ENCODE measurements at regions not wholly inside any gene's neighbourhood (a gene's known extent, or its start where the extent isn't known, plus 50 kb on each side); places are given as distances from the start of the nearest gene placed in this dataset.

GRCh38 chr4:46684041-46684440 is 225.0 kb downstream of the COX7B2 start:
- no peak for DNase-seq (ENCODE audit: low spot score)

DNA sequence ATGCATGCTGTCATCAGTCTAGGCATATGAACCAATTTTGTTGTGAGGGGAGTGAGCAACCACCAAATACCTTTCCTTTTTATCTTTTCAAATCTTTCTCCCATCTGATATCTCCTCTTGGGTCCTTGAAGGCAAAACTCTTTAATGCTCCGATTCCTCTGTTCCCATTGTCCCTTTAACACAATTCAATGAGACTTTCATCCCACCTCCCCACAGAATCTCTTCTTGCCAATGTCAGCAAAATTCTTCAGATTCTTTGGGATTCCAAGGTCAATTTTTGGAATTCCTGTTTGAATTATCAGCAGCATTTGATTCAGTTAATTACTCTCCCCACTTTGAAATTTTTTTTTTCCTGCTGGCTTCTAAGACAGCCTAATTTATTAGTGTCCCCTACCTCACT is 232.7 kb downstream of the COX7B2 start:
- DNase-seq (ENCODE audit: low spot score), result no peak

GRCh38 chr4:46674326-46674725 is 234.7 kb downstream of the COX7B2 start:
- DNase-seq (ENCODE audit: low spot score), result no peak

DNA sequence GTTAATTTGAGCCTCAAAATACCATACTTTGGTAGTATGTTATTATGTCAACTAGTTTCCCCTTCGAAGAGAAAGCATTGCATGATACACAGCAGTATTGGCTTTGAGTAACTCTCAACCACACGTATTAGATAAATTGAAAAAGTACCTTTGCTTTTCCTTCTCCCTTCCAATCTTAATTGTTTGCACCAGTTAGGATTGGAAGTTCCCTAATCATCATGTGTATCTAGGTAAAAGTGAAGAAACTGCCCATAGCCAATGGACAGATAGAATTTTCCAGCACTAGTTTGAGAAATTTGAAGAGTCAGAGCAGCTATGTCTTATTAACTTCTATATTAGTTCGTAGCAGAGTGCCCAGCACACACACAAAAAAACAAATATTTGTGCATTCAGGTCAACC is 241.3 kb downstream of the COX7B2 start:
- DNase-seq (ENCODE audit: low spot score), result no peak

DNA sequence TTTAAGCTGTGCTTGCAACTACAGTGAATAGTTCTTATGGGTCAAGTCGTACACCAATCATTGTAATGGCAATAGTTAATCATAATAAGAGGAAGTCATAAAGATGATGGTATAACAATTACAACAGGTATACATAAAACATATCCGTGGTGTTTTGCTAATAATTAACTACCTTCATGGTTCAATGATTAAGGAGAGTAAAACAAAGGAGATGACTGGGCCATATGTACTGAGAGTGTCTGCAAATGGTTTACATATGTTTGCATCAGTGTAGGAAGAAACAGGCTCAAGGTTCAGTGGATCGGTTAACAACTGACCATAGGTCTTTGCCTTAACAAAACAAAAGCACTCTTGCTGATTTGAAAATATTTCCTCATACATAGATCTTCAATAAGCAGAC is 253.0 kb downstream of the COX7B2 start:
- DNase-seq (ENCODE audit: low spot score), result no peak

GRCh38 chr4:46653842-46654241 is 255.2 kb downstream of the COX7B2 start:
- no peak for DNase-seq (ENCODE audit: low spot score)

DNA sequence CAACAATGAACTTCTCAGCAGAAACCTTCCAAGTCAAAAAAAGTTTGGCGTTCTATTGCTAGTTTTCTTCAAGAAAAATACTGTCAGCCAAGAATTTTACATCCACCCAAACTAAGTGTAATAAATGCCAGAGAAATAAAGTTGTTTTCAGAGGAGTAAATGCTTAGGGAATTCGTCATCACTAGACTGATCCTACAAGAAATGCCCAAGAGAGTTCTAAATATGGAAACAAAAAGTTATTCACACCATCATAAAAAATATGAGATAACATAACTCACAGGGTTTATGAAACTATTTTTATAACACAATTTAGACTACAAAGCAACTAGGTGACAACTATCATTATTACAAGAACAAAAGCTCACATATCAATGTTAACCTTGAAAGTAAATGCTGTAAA is 259.5 kb upstream of the GABRA2 start:
- DNase-seq (ENCODE audit: low spot score), result no peak

GRCh38 chr4:46648088-46648744 is 258.3 kb upstream of the GABRA2 start:
- DNase-seq (ENCODE audit: low spot score), result peak; percentile 64

GRCh38 chr4:46645126-46645525 is 255.2 kb upstream of the GABRA2 start:
- no peak for DNase-seq (ENCODE audit: low spot score)

Measured in NAMALWA (cell line).